Fibroblast of the aortic adventitia (primary cell): ENCODE measurements at regions not wholly inside any gene's neighbourhood (a gene's known extent, or its start where the extent isn't known, plus 50 kb on each side); places are given as distances from the start of the nearest gene placed in this dataset.

ENCODE experiments used
- DNase-seq: peaks from one replicate; pipeline ENCODE4 v3.0.0-alpha.2; 2010; ENCODE audit warnings: low read depth
- H3K4me3 ChIP-seq: 2 replicates; pipeline ENCODE4 v1.5.1; 2011; ENCODE audit warnings: low read depth, mild to moderate bottlenecking, control low read depth, low read length, moderate library complexity
- TF ChIP-seq, protein P1 (sequence below): IDR thresholded peaks from 2 replicates; pipeline ENCODE4 v1.5.1; 2011; ENCODE audit warnings: mild to moderate bottlenecking, low read length, control low read depth, inconsistent platforms; ENCODE audit not compliant: insufficient read depth

DNA sequence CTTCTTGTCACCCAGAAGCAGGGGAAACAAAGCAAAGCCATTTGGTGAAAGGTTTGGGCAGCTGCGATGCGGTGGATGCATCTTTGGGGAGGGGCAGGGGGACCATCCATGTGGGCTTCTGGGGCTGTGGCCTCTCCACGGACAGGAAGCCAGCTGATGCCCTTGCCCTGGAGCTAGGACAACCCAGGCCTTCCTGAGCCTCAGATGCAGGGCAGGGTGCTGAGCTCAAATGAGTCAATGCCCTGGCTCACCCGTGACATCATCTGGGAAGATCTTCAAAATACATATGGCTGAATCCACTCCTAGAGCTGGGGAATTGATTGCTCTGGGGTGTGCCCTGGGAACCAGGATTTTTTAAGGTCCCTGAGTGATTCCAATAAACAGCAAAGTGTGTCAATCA lies 1418.2 kb downstream of the TBC1D22A start:
- no peak overlapping the region for H3K4me3 ChIP-seq
- TF ChIP-seq, protein P1, sequence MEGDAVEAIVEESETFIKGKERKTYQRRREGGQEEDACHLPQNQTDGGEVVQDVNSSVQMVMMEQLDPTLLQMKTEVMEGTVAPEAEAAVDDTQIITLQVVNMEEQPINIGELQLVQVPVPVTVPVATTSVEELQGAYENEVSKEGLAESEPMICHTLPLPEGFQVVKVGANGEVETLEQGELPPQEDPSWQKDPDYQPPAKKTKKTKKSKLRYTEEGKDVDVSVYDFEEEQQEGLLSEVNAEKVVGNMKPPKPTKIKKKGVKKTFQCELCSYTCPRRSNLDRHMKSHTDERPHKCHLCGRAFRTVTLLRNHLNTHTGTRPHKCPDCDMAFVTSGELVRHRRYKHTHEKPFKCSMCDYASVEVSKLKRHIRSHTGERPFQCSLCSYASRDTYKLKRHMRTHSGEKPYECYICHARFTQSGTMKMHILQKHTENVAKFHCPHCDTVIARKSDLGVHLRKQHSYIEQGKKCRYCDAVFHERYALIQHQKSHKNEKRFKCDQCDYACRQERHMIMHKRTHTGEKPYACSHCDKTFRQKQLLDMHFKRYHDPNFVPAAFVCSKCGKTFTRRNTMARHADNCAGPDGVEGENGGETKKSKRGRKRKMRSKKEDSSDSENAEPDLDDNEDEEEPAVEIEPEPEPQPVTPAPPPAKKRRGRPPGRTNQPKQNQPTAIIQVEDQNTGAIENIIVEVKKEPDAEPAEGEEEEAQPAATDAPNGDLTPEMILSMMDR, result no peak
- DNase-seq, result no peak

DNA sequence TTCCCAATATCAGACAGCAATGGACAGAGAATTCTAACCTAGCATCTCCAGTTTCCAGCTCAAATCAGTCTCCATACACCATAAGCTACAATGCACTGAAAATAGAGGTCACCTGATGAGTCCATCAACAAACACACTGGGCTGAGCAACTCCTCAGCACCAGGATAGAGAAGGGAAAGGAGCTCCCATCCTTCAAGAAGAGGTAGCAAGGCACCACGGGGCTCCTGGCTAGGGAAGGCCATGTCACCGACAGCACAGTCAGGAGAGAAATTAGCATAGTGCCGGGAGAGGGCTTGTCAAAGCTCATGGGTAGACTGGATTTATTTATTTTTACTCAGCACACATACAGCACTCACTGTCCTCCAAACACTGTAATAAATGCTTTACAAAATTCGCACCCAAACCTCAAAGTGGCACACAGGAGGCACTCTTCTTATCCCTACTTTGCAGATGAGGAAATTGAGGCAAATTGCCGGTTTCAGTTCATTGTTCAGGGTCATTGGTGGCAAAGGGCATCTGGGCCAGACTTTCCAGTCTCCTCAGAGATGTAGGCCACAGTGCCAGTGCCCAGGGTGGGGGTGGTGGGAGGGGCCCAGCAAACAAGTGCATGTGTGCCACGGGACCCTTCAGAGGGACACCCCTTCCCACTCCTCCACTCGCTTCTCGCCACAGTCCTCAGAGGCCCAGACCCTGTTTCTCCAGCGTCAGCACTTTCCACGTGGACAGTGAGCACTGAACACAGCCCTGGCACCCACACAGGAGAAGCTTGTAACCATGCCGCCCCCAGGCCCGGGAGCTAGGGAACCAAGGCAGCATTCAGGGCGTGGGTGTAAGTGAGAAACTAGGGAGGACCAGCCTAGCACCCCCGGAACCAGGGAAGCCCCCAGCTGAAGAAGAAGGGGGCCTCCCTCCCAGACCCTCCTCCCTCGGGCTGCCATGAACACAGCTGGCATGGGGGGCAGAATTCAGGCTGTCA lies 1417.4 kb downstream of the TBC1D22A start:
- no peak overlapping the region for H3K4me3 ChIP-seq

DNA sequence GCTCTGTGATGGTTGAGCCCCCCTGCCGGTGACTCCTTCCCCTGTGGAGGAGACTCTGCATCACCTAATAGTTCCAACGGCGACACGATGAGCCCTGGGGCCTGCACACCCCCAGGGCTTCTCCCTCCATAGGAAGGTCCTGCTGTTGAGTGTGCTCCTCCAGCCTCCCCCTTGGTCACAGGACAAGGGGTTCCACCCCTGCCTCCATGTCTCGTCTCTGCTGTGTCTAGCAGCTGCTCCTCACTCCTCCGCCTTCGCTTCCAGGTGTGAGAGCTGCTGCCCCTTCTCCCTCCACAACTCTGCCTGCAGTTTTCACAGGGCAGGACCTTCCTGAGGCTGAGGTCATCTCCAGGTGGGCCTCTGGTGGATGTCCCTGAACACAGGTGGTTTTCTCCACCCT lies 1416.1 kb downstream of the TBC1D22A start:
- TF ChIP-seq, protein P1, result no peak
- H3K4me3 ChIP-seq, result no peak overlapping the region
- no peak for DNase-seq

More for the DNA sequence above, 1417.4 kb downstream of the TBC1D22A start:
- no peak for DNase-seq
- TF ChIP-seq, protein P1, result no peak

DNA sequence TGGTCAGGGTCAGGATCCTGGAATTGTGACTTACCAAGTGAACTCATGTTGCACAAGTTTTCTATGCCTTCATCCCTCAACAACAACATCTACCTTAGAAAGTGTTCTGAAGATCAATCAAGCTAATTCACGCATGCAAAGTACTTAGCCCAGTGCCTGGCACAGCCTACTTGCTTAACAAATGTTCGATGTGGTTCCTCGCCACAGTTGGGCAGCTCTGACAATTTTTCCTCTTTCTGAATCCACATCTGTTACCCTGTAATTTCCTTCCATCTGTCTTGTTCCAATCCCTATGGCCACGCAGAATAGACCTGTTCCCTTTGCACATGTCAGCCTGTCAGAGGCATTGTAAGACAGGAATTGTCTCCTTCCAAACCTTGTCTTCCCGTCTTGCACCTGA lies 1415.2 kb downstream of the TBC1D22A start:
- DNase-seq, result no peak
- TF ChIP-seq, protein P1, result no peak
- H3K4me3 ChIP-seq, result no peak overlapping the region

DNA sequence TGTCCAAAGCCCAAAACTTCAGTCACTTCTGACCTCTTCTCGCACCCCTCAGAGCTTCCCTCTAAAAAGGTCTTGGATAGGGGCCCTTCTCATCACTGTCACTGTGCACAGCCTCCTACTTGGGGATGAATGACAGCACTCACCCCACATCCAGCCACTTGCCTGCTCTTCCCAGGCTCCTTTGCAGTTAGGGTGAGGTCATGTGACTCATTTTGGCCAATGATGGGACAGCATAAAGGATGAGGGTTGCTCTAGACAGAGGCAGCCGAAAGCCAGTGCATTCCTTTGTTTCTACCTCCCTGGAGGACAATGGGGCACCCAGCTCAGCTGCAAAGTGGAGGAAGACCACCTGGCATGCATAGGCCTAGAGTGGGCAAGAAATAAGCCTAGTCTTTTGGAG lies 1413.3 kb downstream of the TBC1D22A start:
- DNase-seq, result no peak
- no peak overlapping the region for H3K4me3 ChIP-seq
- TF ChIP-seq, protein P1, result no peak

DNA sequence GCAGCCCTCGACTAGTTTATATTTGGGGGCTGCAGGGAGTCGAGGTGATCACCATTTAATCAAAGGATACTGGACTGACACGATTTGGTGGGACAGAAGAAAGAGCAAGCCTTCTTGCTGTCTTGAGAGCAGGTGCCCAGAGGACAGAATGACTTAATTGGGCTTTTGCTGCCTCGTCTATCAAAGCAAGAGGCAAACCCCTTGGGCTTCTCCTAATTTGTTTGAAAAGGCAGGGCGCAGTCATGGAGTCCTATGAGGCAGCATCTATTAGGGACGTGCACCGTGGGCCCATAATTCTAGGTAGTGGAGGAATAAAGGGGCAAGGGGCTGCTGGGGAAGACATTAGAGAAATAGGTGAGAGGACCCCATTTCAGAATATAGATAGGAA lies 1411.3 kb downstream of the TBC1D22A start:
- H3K4me3 ChIP-seq, result no peak overlapping the region
- DNase-seq, result no peak
- TF ChIP-seq, protein P1, result no peak
